ENCODE measurements at regions not wholly inside any gene's neighbourhood (a gene's known extent, or its start where the extent isn't known, plus 50 kb on each side); places are given as distances from the start of the nearest gene placed in this dataset.
"Not testable (repeated sequence)": the region's sequence is repeated elsewhere in the genome, so short reads cannot be mapped to it uniquely, and the experiment has no call there.

- TF ChIP-seq CTCF, POLR2A (IDR thresholded peaks at IDR 0.05): not testable (repeated sequence)
Observed at GRCh38 chr7:63752446-63752845, 246.2 kb upstream of the ZNF722 start.
